ENCODE measurements at regions not wholly inside any gene's neighbourhood (a gene's known extent, or its start where the extent isn't known, plus 50 kb on each side); places are given as distances from the start of the nearest gene placed in this dataset.

- Histone ChIP-seq H3K4me3 (ENCODE audit: low read length in 2 of 2) (no peak overlapping the region), H3K36me3 (ENCODE audit: control insufficient read depth in 2 of 2, insufficient read depth in 2 of 2, low read length in 1 of 2) (no peaks in the 10 kb centered on the region), H3K4me1 (ENCODE audit: control insufficient read depth in 2 of 2, insufficient read depth in 2 of 2, low read length in 2 of 2) (no peaks in the 10 kb centered on the region), H3K9me3 (ENCODE audit: control insufficient read depth in 2 of 2, insufficient read depth in 1 of 2, low read length in 1 of 2) (no peaks in the 10 kb centered on the region), H3K27me3 (ENCODE audit: control insufficient read depth in 2 of 2, insufficient read depth in 1 of 2, low read length in 1 of 2) (no peaks in the 10 kb centered on the region), H3K27ac (ENCODE audit: low read depth in 1 of 2, low read length in 1 of 2) (no peak overlapping the region)
- no peak for DNase-seq (ENCODE audit: low read depth in 6 of 9, low spot score in 9 of 9)
- 86% methylated on average over 3 of the region's 3 CpGs for whole genome bisulfite sequencing
Measured at GRCh38 chr2:185227391-185227790, 511.2 kb upstream of the FSIP2 start.

GRCh38 chr2:185239491-185239890, 499.1 kb upstream of the FSIP2 start:
- Histone ChIP-seq H3K36me3 (ENCODE audit: control insufficient read depth in 2 of 2, insufficient read depth in 2 of 2, low read length in 1 of 2) (no peaks in the 10 kb centered on the region), H3K4me1 (ENCODE audit: control insufficient read depth in 2 of 2, insufficient read depth in 2 of 2, low read length in 2 of 2) (no peaks in the 10 kb centered on the region), H3K27ac (ENCODE audit: low read depth in 1 of 2, low read length in 1 of 2) (no peak overlapping the region), H3K9me3 (ENCODE audit: control insufficient read depth in 2 of 2, insufficient read depth in 1 of 2, low read length in 1 of 2) (peaks cover 0 to 4% of the 10 kb centered on the region in 2 donors), H3K27me3 (ENCODE audit: control insufficient read depth in 2 of 2, insufficient read depth in 1 of 2, low read length in 1 of 2) (no peaks in the 10 kb centered on the region), H3K4me3 (ENCODE audit: low read length in 2 of 2) (no peak overlapping the region)
- 88% methylated on average over 1 of the region's 1 CpG for WGBS
- DNase-seq (ENCODE audit: low read depth in 6 of 9, low spot score in 9 of 9), result no peak

GRCh38 chr2:185240796-185241195, 497.8 kb upstream of the FSIP2 start:
- 78% methylated on average over 4 of the region's 4 CpGs for WGBS
- H3K36me3 ChIP-seq (ENCODE audit: control insufficient read depth in 2 of 2, insufficient read depth in 2 of 2, low read length in 1 of 2), result no peaks in the 10 kb centered on the region
- no peaks in the 10 kb centered on the region for H3K9me3 ChIP-seq (ENCODE audit: control insufficient read depth in 2 of 2, insufficient read depth in 1 of 2, low read length in 1 of 2)

GRCh38 chr2:185241556-185241955, 497.0 kb upstream of the FSIP2 start:
- no peaks in the 10 kb centered on the region for H3K36me3 ChIP-seq (ENCODE audit: control insufficient read depth in 2 of 2, insufficient read depth in 2 of 2, low read length in 1 of 2)
- no peak overlapping the region for H3K4me3 ChIP-seq (ENCODE audit: low read length in 2 of 2)
- no peaks in the 10 kb centered on the region for H3K9me3 ChIP-seq (ENCODE audit: control insufficient read depth in 2 of 2, insufficient read depth in 1 of 2, low read length in 1 of 2)
- no peak for DNase-seq (ENCODE audit: low read depth in 6 of 9, low spot score in 9 of 9)
- H3K4me1 ChIP-seq (ENCODE audit: control insufficient read depth in 2 of 2, insufficient read depth in 2 of 2, low read length in 2 of 2), result no peaks in the 10 kb centered on the region
- H3K27me3 ChIP-seq (ENCODE audit: control insufficient read depth in 2 of 2, insufficient read depth in 1 of 2, low read length in 1 of 2), result no peaks in the 10 kb centered on the region
- no peak overlapping the region for H3K27ac ChIP-seq (ENCODE audit: low read depth in 1 of 2, low read length in 1 of 2)
- WGBS, result 93% methylated on average over 13 of the region's 13 CpGs

More at GRCh38 chr2:185240796-185241195, 497.8 kb upstream of the FSIP2 start:
- no peaks in the 10 kb centered on the region for H3K4me1 ChIP-seq (ENCODE audit: control insufficient read depth in 2 of 2, insufficient read depth in 2 of 2, low read length in 2 of 2)
- no peak overlapping the region for H3K4me3 ChIP-seq (ENCODE audit: low read length in 2 of 2)
- no peaks in the 10 kb centered on the region for H3K27me3 ChIP-seq (ENCODE audit: control insufficient read depth in 2 of 2, insufficient read depth in 1 of 2, low read length in 1 of 2)
- no peak for DNase-seq (ENCODE audit: low read depth in 6 of 9, low spot score in 9 of 9)
- H3K27ac ChIP-seq (ENCODE audit: low read depth in 1 of 2, low read length in 1 of 2), result no peak overlapping the region

GRCh38 chr2:185242462-185242861, 496.1 kb upstream of the FSIP2 start:
- WGBS, result 92% methylated on average over 2 of the region's 2 CpGs
- no peaks in the 10 kb centered on the region for H3K4me1 ChIP-seq (ENCODE audit: control insufficient read depth in 2 of 2, insufficient read depth in 2 of 2, low read length in 2 of 2)

GRCh38 chr2:185245216-185245615, 493.4 kb upstream of the FSIP2 start:
- no peaks in the 10 kb centered on the region for H3K4me1 ChIP-seq (ENCODE audit: control insufficient read depth in 2 of 2, insufficient read depth in 2 of 2, low read length in 2 of 2)
- 96% methylated on average over 4 of the region's 4 CpGs for WGBS
- H3K9me3 ChIP-seq (ENCODE audit: control insufficient read depth in 2 of 2, insufficient read depth in 1 of 2, low read length in 1 of 2), result no peaks in the 10 kb centered on the region
- no peak overlapping the region for H3K4me3 ChIP-seq (ENCODE audit: low read length in 2 of 2)
- no peaks in the 10 kb centered on the region for H3K36me3 ChIP-seq (ENCODE audit: control insufficient read depth in 2 of 2, insufficient read depth in 2 of 2, low read length in 1 of 2)
- H3K27ac ChIP-seq (ENCODE audit: low read depth in 1 of 2, low read length in 1 of 2), result no peak overlapping the region
- DNase-seq (ENCODE audit: low read depth in 6 of 9, low spot score in 9 of 9), result no peak
- no peaks in the 10 kb centered on the region for H3K27me3 ChIP-seq (ENCODE audit: control insufficient read depth in 2 of 2, insufficient read depth in 1 of 2, low read length in 1 of 2)

More at GRCh38 chr2:185242462-185242861, 496.1 kb upstream of the FSIP2 start:
- DNase-seq (ENCODE audit: low read depth in 6 of 9, low spot score in 9 of 9), result no peak
- no peaks in the 10 kb centered on the region for H3K27me3 ChIP-seq (ENCODE audit: control insufficient read depth in 2 of 2, insufficient read depth in 1 of 2, low read length in 1 of 2)
- no peaks in the 10 kb centered on the region for H3K9me3 ChIP-seq (ENCODE audit: control insufficient read depth in 2 of 2, insufficient read depth in 1 of 2, low read length in 1 of 2)
- H3K36me3 ChIP-seq (ENCODE audit: control insufficient read depth in 2 of 2, insufficient read depth in 2 of 2, low read length in 1 of 2), result no peaks in the 10 kb centered on the region
- H3K4me3 ChIP-seq (ENCODE audit: low read length in 2 of 2), result no peak overlapping the region
- no peak overlapping the region for H3K27ac ChIP-seq (ENCODE audit: low read depth in 1 of 2, low read length in 1 of 2)

GRCh38 chr2:185245806-185246205, 492.8 kb upstream of the FSIP2 start:
- no peak for DNase-seq (ENCODE audit: low read depth in 6 of 9, low spot score in 9 of 9)
- Histone ChIP-seq H3K27ac (ENCODE audit: low read depth in 1 of 2, low read length in 1 of 2) (no peak overlapping the region), H3K27me3 (ENCODE audit: control insufficient read depth in 2 of 2, insufficient read depth in 1 of 2, low read length in 1 of 2) (no peaks in the 10 kb centered on the region), H3K4me1 (ENCODE audit: control insufficient read depth in 2 of 2, insufficient read depth in 2 of 2, low read length in 2 of 2) (no peaks in the 10 kb centered on the region), H3K36me3 (ENCODE audit: control insufficient read depth in 2 of 2, insufficient read depth in 2 of 2, low read length in 1 of 2) (no peaks in the 10 kb centered on the region), H3K9me3 (ENCODE audit: control insufficient read depth in 2 of 2, insufficient read depth in 1 of 2, low read length in 1 of 2) (no peaks in the 10 kb centered on the region), H3K4me3 (ENCODE audit: low read length in 2 of 2) (no peak overlapping the region)
- 96% methylated on average over 1 of the region's 1 CpG for WGBS

- H3K36me3 ChIP-seq (ENCODE audit: control insufficient read depth in 2 of 2, insufficient read depth in 2 of 2, low read length in 1 of 2), result no peaks in the 10 kb centered on the region
- no peaks in the 10 kb centered on the region for H3K27me3 ChIP-seq (ENCODE audit: control insufficient read depth in 2 of 2, insufficient read depth in 1 of 2, low read length in 1 of 2)
- no peak overlapping the region for H3K27ac ChIP-seq (ENCODE audit: low read depth in 1 of 2, low read length in 1 of 2)
- H3K9me3 ChIP-seq (ENCODE audit: control insufficient read depth in 2 of 2, insufficient read depth in 1 of 2, low read length in 1 of 2), result no peaks in the 10 kb centered on the region
- no peaks in the 10 kb centered on the region for H3K4me1 ChIP-seq (ENCODE audit: control insufficient read depth in 2 of 2, insufficient read depth in 2 of 2, low read length in 2 of 2)
- no peak overlapping the region for H3K4me3 ChIP-seq (ENCODE audit: low read length in 2 of 2)
- no peak for DNase-seq (ENCODE audit: low read depth in 6 of 9, low spot score in 9 of 9)
Measured at GRCh38 chr2:185246717-185247116, 491.9 kb upstream of the FSIP2 start.

GRCh38 chr2:185255566-185255965, 483.0 kb upstream of the FSIP2 start:
- H3K27ac ChIP-seq (ENCODE audit: low read depth in 1 of 2, low read length in 1 of 2), result no peak overlapping the region
- no peaks in the 10 kb centered on the region for H3K36me3 ChIP-seq (ENCODE audit: control insufficient read depth in 2 of 2, insufficient read depth in 2 of 2, low read length in 1 of 2)
- WGBS, result 73% methylated on average over 1 of the region's 1 CpG
- no peaks in the 10 kb centered on the region for H3K27me3 ChIP-seq (ENCODE audit: control insufficient read depth in 2 of 2, insufficient read depth in 1 of 2, low read length in 1 of 2)
- no peak overlapping the region for H3K4me3 ChIP-seq (ENCODE audit: low read length in 2 of 2)
- no peaks in the 10 kb centered on the region for H3K4me1 ChIP-seq (ENCODE audit: control insufficient read depth in 2 of 2, insufficient read depth in 2 of 2, low read length in 2 of 2)
- H3K9me3 ChIP-seq (ENCODE audit: control insufficient read depth in 2 of 2, insufficient read depth in 1 of 2, low read length in 1 of 2), result no peaks in the 10 kb centered on the region
- no peak for DNase-seq (ENCODE audit: low read depth in 6 of 9, low spot score in 9 of 9)

GRCh38 chr2:185265747-185266146, 472.9 kb upstream of the FSIP2 start:
- H3K27me3 ChIP-seq (ENCODE audit: control insufficient read depth in 2 of 2, insufficient read depth in 1 of 2, low read length in 1 of 2), result no peaks in the 10 kb centered on the region
- H3K4me1 ChIP-seq (ENCODE audit: control insufficient read depth in 2 of 2, insufficient read depth in 2 of 2, low read length in 2 of 2), result no peaks in the 10 kb centered on the region
- no peak overlapping the region for H3K4me3 ChIP-seq (ENCODE audit: low read length in 2 of 2)
- WGBS, result 78% methylated on average over 1 of the region's 1 CpG
- no peak overlapping the region for H3K27ac ChIP-seq (ENCODE audit: low read depth in 1 of 2, low read length in 1 of 2)
- H3K9me3 ChIP-seq (ENCODE audit: control insufficient read depth in 2 of 2, insufficient read depth in 1 of 2, low read length in 1 of 2), result no peaks in the 10 kb centered on the region
- no peak for DNase-seq (ENCODE audit: low read depth in 6 of 9, low spot score in 9 of 9)
- no peaks in the 10 kb centered on the region for H3K36me3 ChIP-seq (ENCODE audit: control insufficient read depth in 2 of 2, insufficient read depth in 2 of 2, low read length in 1 of 2)
